WTC11 (cell line): ENCODE measurements at regions not wholly inside any gene's neighbourhood (a gene's known extent, or its start where the extent isn't known, plus 50 kb on each side); places are given as distances from the start of the nearest gene placed in this dataset.

Experiments
- ATAC-seq: fragments of 200-7000 bp; cut with Tn5 transposase; 2 replicates; pipeline ENCODE4 v1.10.0; 2021; ENCODE audit warnings: mild to moderate bottlenecking, moderate library complexity
- CTCF ChIA-PET: fragments of 300-600 bp; sonication (Branson Sonifier 250); formaldehyde crosslinking; loops from one replicate; lab custom pipeline; 2021; ENCODE audit warnings: antibody characterized with exemption; lab: Charles Lee
- POLR2A ChIA-PET: fragments of 350-600 bp; sonication (Branson Sonifier 250); formaldehyde crosslinking; loops from one replicate; lab custom pipeline; 2021; ENCODE audit warnings: antibody characterized with exemption; lab: Charles Lee
- DNase-seq: peaks from one replicate; pipeline ENCODE4 v3.0.0; 2021; ENCODE audit warnings: low spot score
- H3K27ac Mint-ChIP-seq: 2 replicates; pipeline ENCODE4 v1.8.0; 2021; ENCODE audit warnings: mixed read lengths
- H3K27me3 Mint-ChIP-seq: 2 replicates; pipeline ENCODE4 v1.8.0; 2021; ENCODE audit warnings: low read depth, mild to moderate bottlenecking, moderate library complexity, mixed read lengths
- H3K36me3 Mint-ChIP-seq: 2 replicates; pipeline ENCODE4 v1.8.0; 2021; ENCODE audit warnings: mixed read lengths
- H3K4me1 Mint-ChIP-seq: 2 replicates; pipeline ENCODE4 v1.8.0; 2022; ENCODE audit warnings: mixed read lengths
- H3K4me3 Mint-ChIP-seq: 2 replicates; pipeline ENCODE4 v1.8.0; 2021; ENCODE audit warnings: mild to moderate bottlenecking, moderate library complexity, mixed read lengths
- H3K9me3 Mint-ChIP-seq: 2 replicates; pipeline ENCODE4 v1.8.0; 2021; ENCODE audit warnings: mixed read lengths
- CDX4 ChIP-seq: fragments of 250-450 bp; sonication (Bioruptor Pico); IDR thresholded peaks from 2 replicates; pipeline ENCODE4 v1.9.0; 2021; ENCODE audit warnings: moderate library complexity, mild to moderate bottlenecking, inconsistent platforms, borderline replicate concordance
- CREM ChIP-seq: sonication (generic); formaldehyde crosslinking; IDR thresholded peaks from 2 replicates; pipeline ENCODE4 v1.8.1; 2022; ENCODE audit warnings: mild to moderate bottlenecking, missing genetic modification reagents, moderate library complexity
- E2F4 ChIP-seq: sonication (generic); formaldehyde crosslinking; IDR thresholded peaks from 2 replicates; pipeline ENCODE4 v1.8.1; 2022; ENCODE audit warnings: low read depth, mild to moderate bottlenecking, moderate library complexity, missing genetic modification reagents, borderline replicate concordance
- E2F5 ChIP-seq: sonication (generic); formaldehyde crosslinking; IDR thresholded peaks from 2 replicates; pipeline ENCODE4 v1.8.1; 2022; ENCODE audit warnings: mild to moderate bottlenecking, moderate library complexity, missing genetic modification reagents
- ERG ChIP-seq: fragments of 250-450 bp; sonication (Bioruptor Pico); IDR thresholded peaks from 2 replicates; pipeline ENCODE4 v1.8.0; 2021; ENCODE audit warnings: mild to moderate bottlenecking
- ESRRA ChIP-seq: sonication (generic); formaldehyde crosslinking; IDR thresholded peaks from 2 replicates; pipeline ENCODE4 v1.8.1; 2022; ENCODE audit warnings: mild to moderate bottlenecking, missing genetic modification reagents, borderline replicate concordance
- ETV6 ChIP-seq: sonication (generic); formaldehyde crosslinking; IDR thresholded peaks from 2 replicates; pipeline ENCODE4 v1.8.1; 2022; ENCODE audit warnings: mild to moderate bottlenecking, missing genetic modification reagents
- FOXJ3 ChIP-seq: sonication (generic); formaldehyde crosslinking; IDR thresholded peaks from 2 replicates; pipeline ENCODE4 v1.9.0; 2021; ENCODE audit warnings: missing genetic modification reagents, mild to moderate bottlenecking, borderline replicate concordance
- FOXP1 ChIP-seq: sonication (generic); formaldehyde crosslinking; IDR thresholded peaks from 2 replicates; pipeline ENCODE4 v1.8.0; 2022; ENCODE audit warnings: missing genetic modification reagents, mild to moderate bottlenecking, moderate library complexity, borderline replicate concordance
- MAX ChIP-seq: sonication (generic); formaldehyde crosslinking; IDR thresholded peaks from 2 replicates; pipeline ENCODE4 v1.8.0; 2022; ENCODE audit warnings: mild to moderate bottlenecking, missing genetic modification reagents
- MXD4 ChIP-seq: fragments of 250-450 bp; sonication (Bioruptor Pico); IDR thresholded peaks from 2 replicates; pipeline ENCODE4 v1.8.0; 2021; ENCODE audit warnings: mild to moderate bottlenecking, moderate library complexity, borderline replicate concordance
- NFYB ChIP-seq: sonication (generic); formaldehyde crosslinking; conservative IDR thresholded peaks from 2 replicates; pipeline ENCODE4 v1.8.0; 2022; ENCODE audit warnings: low read depth, missing genetic modification reagents
- NR1H2 ChIP-seq: sonication (generic); formaldehyde crosslinking; IDR thresholded peaks from 2 replicates; pipeline ENCODE4 v1.9.0; 2021; ENCODE audit warnings: mild to moderate bottlenecking, moderate library complexity, missing genetic modification reagents
- NR3C1 ChIP-seq: sonication (generic); formaldehyde crosslinking; conservative IDR thresholded peaks from 2 replicates; pipeline ENCODE4 v1.8.1; 2023; ENCODE audit warnings: low read depth, mild to moderate bottlenecking, missing genetic modification reagents
- PRDM15 ChIP-seq: sonication (generic); formaldehyde crosslinking; IDR thresholded peaks from 2 replicates; pipeline ENCODE4 v1.8.0; 2022; ENCODE audit warnings: missing genetic modification reagents
- SMAD3 ChIP-seq: sonication (generic); formaldehyde crosslinking; IDR thresholded peaks from 2 replicates; pipeline ENCODE4 v1.8.0; 2022; ENCODE audit warnings: missing genetic modification reagents, mild to moderate bottlenecking, borderline replicate concordance
- SOX15 ChIP-seq: fragments of 250-450 bp; sonication (Bioruptor Pico); IDR thresholded peaks from 2 replicates; pipeline ENCODE4 v1.9.0; 2021; ENCODE audit warnings: mild to moderate bottlenecking
- TEAD4 ChIP-seq: sonication (generic); formaldehyde crosslinking; IDR thresholded peaks from 2 replicates; pipeline ENCODE4 v1.8.0; 2022; ENCODE audit warnings: mild to moderate bottlenecking, missing genetic modification reagents
- ZNF416 ChIP-seq: fragments of 250-450 bp; sonication (Bioruptor Pico); IDR thresholded peaks from 2 replicates; pipeline ENCODE4 v1.9.0; 2021; ENCODE audit warnings: mild to moderate bottlenecking, inconsistent platforms
- TF ChIP-seq, protein P1 (sequence below): sonication (generic); formaldehyde crosslinking; IDR thresholded peaks from 2 replicates; pipeline ENCODE4 v1.8.0; 2022; ENCODE audit warnings: mild to moderate bottlenecking, missing genetic modification reagents
- TF ChIP-seq, protein P2 (sequence below): sonication (generic); formaldehyde crosslinking; IDR thresholded peaks from 2 replicates; pipeline ENCODE4 v1.8.0; 2023; ENCODE audit warnings: missing genetic modification reagents

- TF ChIP-seq E2F5 (CRISPR knock-in tag) (no peak), ESRRA (no peak)
- TF ChIP-seq, protein P1, sequence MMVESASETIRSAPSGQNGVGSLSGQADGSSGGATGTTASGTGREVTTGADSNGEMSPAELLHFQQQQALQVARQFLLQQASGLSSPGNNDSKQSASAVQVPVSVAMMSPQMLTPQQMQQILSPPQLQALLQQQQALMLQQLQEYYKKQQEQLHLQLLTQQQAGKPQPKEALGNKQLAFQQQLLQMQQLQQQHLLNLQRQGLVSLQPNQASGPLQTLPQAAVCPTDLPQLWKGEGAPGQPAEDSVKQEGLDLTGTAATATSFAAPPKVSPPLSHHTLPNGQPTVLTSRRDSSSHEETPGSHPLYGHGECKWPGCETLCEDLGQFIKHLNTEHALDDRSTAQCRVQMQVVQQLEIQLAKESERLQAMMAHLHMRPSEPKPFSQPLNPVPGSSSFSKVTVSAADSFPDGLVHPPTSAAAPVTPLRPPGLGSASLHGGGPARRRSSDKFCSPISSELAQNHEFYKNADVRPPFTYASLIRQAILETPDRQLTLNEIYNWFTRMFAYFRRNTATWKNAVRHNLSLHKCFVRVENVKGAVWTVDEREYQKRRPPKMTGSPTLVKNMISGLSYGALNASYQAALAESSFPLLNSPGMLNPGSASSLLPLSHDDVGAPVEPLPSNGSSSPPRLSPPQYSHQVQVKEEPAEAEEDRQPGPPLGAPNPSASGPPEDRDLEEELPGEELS: no peak
- TF ChIP-seq, all 79 proteins: peak for 0
These were observed 55.0 kb upstream of the RASGEF1B start (continued) for GRCh38 chr4:81526706-81527105.

GRCh38 chr4:81523672-81524327 is 52.1 kb upstream of the RASGEF1B start:
- Mint-ChIP-seq H3K4me3 (no peak overlapping the region), H3K27ac (no peak overlapping the region), H3K4me1 (peaks cover 13% of the 10 kb centered on the region), H3K36me3 (no peaks in the 10 kb centered on the region), H3K9me3 (no peaks in the 10 kb centered on the region), H3K27me3 (no peaks in the 10 kb centered on the region)
- TF ChIP-seq ETV6 (CRISPR knock-in tag): no peak
- TF ChIP-seq TEAD4 (CRISPR knock-in tag): no peak
- TF ChIP-seq, protein P2, sequence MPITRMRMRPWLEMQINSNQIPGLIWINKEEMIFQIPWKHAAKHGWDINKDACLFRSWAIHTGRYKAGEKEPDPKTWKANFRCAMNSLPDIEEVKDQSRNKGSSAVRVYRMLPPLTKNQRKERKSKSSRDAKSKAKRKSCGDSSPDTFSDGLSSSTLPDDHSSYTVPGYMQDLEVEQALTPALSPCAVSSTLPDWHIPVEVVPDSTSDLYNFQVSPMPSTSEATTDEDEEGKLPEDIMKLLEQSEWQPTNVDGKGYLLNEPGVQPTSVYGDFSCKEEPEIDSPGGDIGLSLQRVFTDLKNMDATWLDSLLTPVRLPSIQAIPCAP (CRISPR knock-in tag): no peak
- TF ChIP-seq SMAD3 (CRISPR knock-in tag): no peak
- TF ChIP-seq CREM (CRISPR knock-in tag): no peak
- no peak for TF ChIP-seq E2F4 (CRISPR knock-in tag)
- no peak for TF ChIP-seq FOXP1 (CRISPR knock-in tag)
- no peak for TF ChIP-seq CDX4
- no peak for TF ChIP-seq MXD4
- TF ChIP-seq NFYB (CRISPR knock-in tag): no peak
- TF ChIP-seq ZNF416 (CRISPR knock-in tag): no peak
- no peak for TF ChIP-seq SOX15 (CRISPR knock-in tag)
- TF ChIP-seq FOXJ3 (CRISPR knock-in tag): no peak
- CTCF ChIA-PET: interaction anchor here (0.6 to 1.4 kb wide), 2 partner anchors 17 to 57 kb away, joined by 3 to 4 read pairs; no protein-coding TSS in a partner anchor
- ATAC-seq (no peak), DNase-seq (no peak)
- POLR2A ChIA-PET: no interaction called here

DNA sequence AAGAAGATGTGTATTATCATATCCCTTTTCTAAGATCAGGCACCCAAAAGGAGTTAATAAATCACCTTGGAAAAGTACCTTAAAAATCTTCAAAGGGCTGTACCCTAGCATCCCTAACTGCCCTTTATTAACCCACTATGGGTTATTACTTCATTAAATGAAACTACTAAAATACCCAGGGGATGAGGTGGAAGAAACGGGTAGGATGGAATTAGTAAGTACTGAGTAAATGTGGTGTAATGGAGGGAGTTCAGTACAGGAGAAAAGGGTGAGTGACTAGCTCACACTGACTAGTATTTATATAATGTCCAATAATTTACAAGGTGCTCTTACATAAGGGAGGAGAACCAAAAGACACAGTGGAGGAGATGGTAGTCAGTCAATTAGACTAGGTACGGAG is 51.0 kb upstream of the RASGEF1B start:
- ATAC-seq: no peak
- TF ChIP-seq NR1H2 (CRISPR knock-in tag): no peak
- no peak for TF ChIP-seq ERG
- no peak for TF ChIP-seq MAX
- no peak for TF ChIP-seq NR3C1 (CRISPR knock-in tag)
- TF ChIP-seq PRDM15: no peak
- no peak for TF ChIP-seq MXD4

More for the DNA sequence above, 51.0 kb upstream of the RASGEF1B start:
- Mint-ChIP-seq H3K36me3 (no peaks in the 10 kb centered on the region), H3K27me3 (no peaks in the 10 kb centered on the region), H3K27ac (no peak overlapping the region), H3K4me3 (no peak overlapping the region), H3K4me1 (peaks cover 24% of the 10 kb centered on the region), H3K9me3 (no peaks in the 10 kb centered on the region)
- DNase-seq: no peak
- CTCF ChIA-PET: interaction anchor here (0.7 kb wide), 1 partner anchor 761 kb away, joined by 6 read pairs; no protein-coding TSS in a partner anchor
- POLR2A ChIA-PET: no interaction called here
